Neural cell (in vitro differentiated cells): ENCODE measurements at regions not wholly inside any gene's neighbourhood (a gene's known extent, or its start where the extent isn't known, plus 50 kb on each side); places are given as distances from the start of the nearest gene placed in this dataset.

Experiments used
- EP300 ChIP-seq: fragments of 450-650 bp; conservative IDR thresholded peaks from 2 replicates; pipeline ENCODE4 v1.6.1; 2014; ENCODE audit warnings: antibody characterized with exemption, mild to moderate bottlenecking, moderate library complexity; ENCODE audit not compliant: poor library complexity, severe bottlenecking
- EZH2 ChIP-seq: fragments of 200-600, 300-800 bp; shearing (Covaris generic), sonication (generic); IDR thresholded peaks from 2 replicates; pipeline ENCODE4 v1.6.1; 2014; ENCODE audit warnings: antibody characterized with exemption, low read length, borderline replicate concordance, mild to moderate bottlenecking; ENCODE audit not compliant: insufficient read depth, poor library complexity, severe bottlenecking
- MXI1 ChIP-seq: fragments of 450-650 bp; conservative IDR thresholded peaks from 2 replicates; pipeline ENCODE4 v1.6.1; 2014; ENCODE audit warnings: antibody characterized with exemption, mild to moderate bottlenecking; ENCODE audit not compliant: poor library complexity, severe bottlenecking
- POLR2AphosphoS5 ChIP-seq: IDR thresholded peaks from 2 replicates; pipeline ENCODE4 v1.6.1; 2012
- RAD21 ChIP-seq: fragments of 450-650 bp; conservative IDR thresholded peaks from 2 replicates; pipeline ENCODE4 v1.6.1; 2014; ENCODE audit warnings: antibody characterized with exemption, mild to moderate bottlenecking, moderate library complexity
- TF ChIP-seq, protein P1 (sequence below): fragments of 450-650 bp; IDR thresholded peaks from 2 replicates; pipeline ENCODE4 v1.5.1; 2014; ENCODE audit warnings: antibody characterized with exemption, mild to moderate bottlenecking, moderate library complexity; ENCODE audit not compliant: poor library complexity, severe bottlenecking

GRCh38 chr19:27833031-27833430 lies 1379.9 kb downstream of the UQCRFS1 start:
- no peak for TF ChIP-seq POLR2AphosphoS5
- no peak for TF ChIP-seq RAD21
- TF ChIP-seq, protein P1, sequence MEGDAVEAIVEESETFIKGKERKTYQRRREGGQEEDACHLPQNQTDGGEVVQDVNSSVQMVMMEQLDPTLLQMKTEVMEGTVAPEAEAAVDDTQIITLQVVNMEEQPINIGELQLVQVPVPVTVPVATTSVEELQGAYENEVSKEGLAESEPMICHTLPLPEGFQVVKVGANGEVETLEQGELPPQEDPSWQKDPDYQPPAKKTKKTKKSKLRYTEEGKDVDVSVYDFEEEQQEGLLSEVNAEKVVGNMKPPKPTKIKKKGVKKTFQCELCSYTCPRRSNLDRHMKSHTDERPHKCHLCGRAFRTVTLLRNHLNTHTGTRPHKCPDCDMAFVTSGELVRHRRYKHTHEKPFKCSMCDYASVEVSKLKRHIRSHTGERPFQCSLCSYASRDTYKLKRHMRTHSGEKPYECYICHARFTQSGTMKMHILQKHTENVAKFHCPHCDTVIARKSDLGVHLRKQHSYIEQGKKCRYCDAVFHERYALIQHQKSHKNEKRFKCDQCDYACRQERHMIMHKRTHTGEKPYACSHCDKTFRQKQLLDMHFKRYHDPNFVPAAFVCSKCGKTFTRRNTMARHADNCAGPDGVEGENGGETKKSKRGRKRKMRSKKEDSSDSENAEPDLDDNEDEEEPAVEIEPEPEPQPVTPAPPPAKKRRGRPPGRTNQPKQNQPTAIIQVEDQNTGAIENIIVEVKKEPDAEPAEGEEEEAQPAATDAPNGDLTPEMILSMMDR, result no peak
- no peak for TF ChIP-seq EP300
- TF ChIP-seq EZH2, result no peak
- no peak for TF ChIP-seq MXI1
